Smooth muscle cell (in vitro differentiated cells): ENCODE measurements at regions not wholly inside any gene's neighbourhood (a gene's known extent, or its start where the extent isn't known, plus 50 kb on each side); places are given as distances from the start of the nearest gene placed in this dataset.

Experiments
- DNase-seq: peaks from one replicate; lab custom pipeline; 2025; ENCODE audit not compliant: unreplicated experiment; lab: John Stamatoyannopoulos, UW
- H2AFZ ChIP-seq: fragments of 200-600 bp; sonication (generic); 2 replicates; pipeline ENCODE4 v1.6.0; 2016; ENCODE audit warnings: antibody characterized with exemption, low read depth, mild to moderate bottlenecking
- H3F3A ChIP-seq: fragments of 200-600 bp; sonication (generic); 2 replicates; pipeline ENCODE4 v1.6.0; 2017; ENCODE audit warnings: antibody characterized with exemption, low read depth
- H3K27ac ChIP-seq: fragments of 200-600 bp; sonication (generic); 2 replicates; pipeline ENCODE4 v1.5.1; 2016; ENCODE audit warnings: low read depth, mild to moderate bottlenecking
- H3K27me3 ChIP-seq: fragments of 200-600 bp; sonication (generic); 2 replicates; pipeline ENCODE4 v1.6.1; 2016; ENCODE audit warnings: low read depth, mild to moderate bottlenecking
- H3K36me3 ChIP-seq: fragments of 200-600 bp; sonication (generic); 2 replicates; pipeline ENCODE4 v1.5.1; 2016; ENCODE audit warnings: low read depth
- H3K4me1 ChIP-seq: fragments of 200-600 bp; sonication (generic); 2 replicates; pipeline ENCODE4 v1.5.1; 2016; ENCODE audit warnings: low read depth
- H3K4me2 ChIP-seq: fragments of 200-600 bp; sonication (generic); 2 replicates; pipeline ENCODE4 v1.6.0; 2016; ENCODE audit warnings: mild to moderate bottlenecking
- H3K4me3 ChIP-seq: fragments of 200-600 bp; sonication (generic); 2 replicates; pipeline ENCODE4 v1.5.1; 2016; ENCODE audit warnings: mild to moderate bottlenecking
- H3K79me2 ChIP-seq: fragments of 200-600 bp; sonication (generic); 2 replicates; pipeline ENCODE4 v1.6.0; 2016; ENCODE audit warnings: low read depth, mild to moderate bottlenecking
- H3K9ac ChIP-seq: fragments of 200-600 bp; sonication (generic); 2 replicates; pipeline ENCODE4 v1.6.0; 2016; ENCODE audit warnings: low read depth
- H3K9me3 ChIP-seq: fragments of 200-600 bp; sonication (generic); replicated peaks from 2 replicates; pipeline ENCODE4 v1.5.1; 2016; ENCODE audit warnings: low read depth
- H4K20me1 ChIP-seq: fragments of 200-600 bp; sonication (generic); 2 replicates; pipeline ENCODE4 v1.6.0; 2016; ENCODE audit warnings: low read depth
- WGBS: methylation state at CpG from one replicate; pipeline ENCODE4 v1.1.7; 2016; ENCODE audit warnings: low lambda C conversion rate; 5-methylcytosine and 5-hydroxymethylcytosine counted together
- TF ChIP-seq, protein P1 (sequence below): fragments of 200-600 bp; sonication (generic); IDR thresholded peaks from 2 replicates; pipeline ENCODE4 v1.5.1; 2017; ENCODE audit warnings: borderline replicate concordance, mild to moderate bottlenecking, antibody characterized with exemption; ENCODE audit not compliant: insufficient read depth, poor library complexity, severe bottlenecking

DNA sequence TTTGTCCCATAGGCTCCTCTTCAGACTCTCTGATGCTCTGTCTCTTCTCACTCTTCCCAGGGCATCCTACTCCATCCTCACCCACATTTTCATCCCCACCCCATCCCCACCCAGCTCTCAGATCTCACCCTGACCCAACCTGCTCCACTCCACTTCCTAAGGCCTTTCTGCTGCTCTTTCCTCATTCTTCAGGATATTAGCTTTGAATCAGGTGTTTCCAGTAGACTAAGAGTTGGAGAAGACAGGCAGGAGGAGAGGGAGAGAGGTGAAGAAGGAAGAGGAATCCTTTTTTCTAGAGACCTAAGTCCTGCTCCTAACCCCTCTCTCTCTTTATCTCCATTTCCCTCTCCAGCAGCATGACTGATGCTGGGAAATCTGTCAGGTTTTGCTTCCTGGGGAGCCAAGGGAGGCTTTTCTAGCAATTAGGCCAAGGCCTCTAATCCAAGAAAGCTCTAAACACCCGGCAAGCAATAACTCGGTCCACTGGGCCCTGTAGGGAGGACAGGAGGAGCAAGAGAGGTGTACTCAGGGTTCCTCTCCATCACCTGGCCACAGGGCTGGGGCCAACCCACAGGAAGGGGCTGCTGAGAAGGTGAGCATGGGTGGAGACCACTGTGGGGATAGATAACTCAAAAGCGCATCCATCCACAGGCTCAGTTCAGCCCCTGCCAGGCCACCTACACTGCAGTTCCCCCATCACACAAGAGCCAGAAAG is 133.3 kb downstream of the TMEM132E start:
- no peaks in the 10 kb centered on the region for H3F3A ChIP-seq
- no peak for DNase-seq
- no peak overlapping the region for H3K9ac ChIP-seq
- no peak overlapping the region for H2AFZ ChIP-seq
- TF ChIP-seq, protein P1, sequence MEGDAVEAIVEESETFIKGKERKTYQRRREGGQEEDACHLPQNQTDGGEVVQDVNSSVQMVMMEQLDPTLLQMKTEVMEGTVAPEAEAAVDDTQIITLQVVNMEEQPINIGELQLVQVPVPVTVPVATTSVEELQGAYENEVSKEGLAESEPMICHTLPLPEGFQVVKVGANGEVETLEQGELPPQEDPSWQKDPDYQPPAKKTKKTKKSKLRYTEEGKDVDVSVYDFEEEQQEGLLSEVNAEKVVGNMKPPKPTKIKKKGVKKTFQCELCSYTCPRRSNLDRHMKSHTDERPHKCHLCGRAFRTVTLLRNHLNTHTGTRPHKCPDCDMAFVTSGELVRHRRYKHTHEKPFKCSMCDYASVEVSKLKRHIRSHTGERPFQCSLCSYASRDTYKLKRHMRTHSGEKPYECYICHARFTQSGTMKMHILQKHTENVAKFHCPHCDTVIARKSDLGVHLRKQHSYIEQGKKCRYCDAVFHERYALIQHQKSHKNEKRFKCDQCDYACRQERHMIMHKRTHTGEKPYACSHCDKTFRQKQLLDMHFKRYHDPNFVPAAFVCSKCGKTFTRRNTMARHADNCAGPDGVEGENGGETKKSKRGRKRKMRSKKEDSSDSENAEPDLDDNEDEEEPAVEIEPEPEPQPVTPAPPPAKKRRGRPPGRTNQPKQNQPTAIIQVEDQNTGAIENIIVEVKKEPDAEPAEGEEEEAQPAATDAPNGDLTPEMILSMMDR: no peak
- WGBS: 81% methylated on average over 3 of the region's 3 CpGs
- no peaks in the 10 kb centered on the region for H3K4me1 ChIP-seq
- no peak overlapping the region for H3K27ac ChIP-seq
- H3K79me2 ChIP-seq: no peaks in the 10 kb centered on the region
- no peaks in the 10 kb centered on the region for H3K9me3 ChIP-seq
- H3K4me2 ChIP-seq: no peak overlapping the region
- H4K20me1 ChIP-seq: no peaks in the 10 kb centered on the region
- H3K27me3 ChIP-seq: peaks cover 45% of the 10 kb centered on the region
- no peaks in the 10 kb centered on the region for H3K36me3 ChIP-seq
- H3K4me3 ChIP-seq: no peak overlapping the region

DNA sequence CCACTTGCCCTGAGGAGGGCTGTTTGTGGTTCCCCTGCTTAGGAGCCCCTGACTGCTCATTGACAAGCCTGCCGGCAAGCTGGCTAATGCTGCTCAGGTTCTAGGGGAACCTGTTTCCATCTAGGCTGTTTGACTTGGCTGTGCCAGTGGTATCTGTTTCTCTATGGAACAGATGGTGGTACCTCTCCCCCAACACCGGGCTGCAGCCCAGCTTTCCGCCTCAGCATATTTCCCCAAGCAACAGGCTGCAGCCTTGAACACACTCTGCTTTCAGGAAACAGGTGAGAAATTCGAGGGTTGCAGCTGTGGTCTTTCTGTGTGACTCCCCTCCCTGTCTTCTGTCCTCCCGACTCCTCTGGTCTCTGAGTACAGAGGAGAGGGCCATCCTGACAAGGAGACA is 132.3 kb downstream of the TMEM132E start:
- Histone ChIP-seq H3K9ac (no peak overlapping the region), H3K27ac (no peak overlapping the region), H3K27me3 (peaks cover 41% of the 10 kb centered on the region), H3K4me3 (no peak overlapping the region), H4K20me1 (no peaks in the 10 kb centered on the region), H3K36me3 (no peaks in the 10 kb centered on the region), H2AFZ (no peak overlapping the region), H3F3A (no peaks in the 10 kb centered on the region), H3K79me2 (no peaks in the 10 kb centered on the region), H3K4me1 (no peaks in the 10 kb centered on the region), H3K9me3 (no peaks in the 10 kb centered on the region), H3K4me2 (no peak overlapping the region)
- TF ChIP-seq, protein P1: no peak
- 74% methylated on average over 5 of the region's 5 CpGs for WGBS
- no peak for DNase-seq

DNA sequence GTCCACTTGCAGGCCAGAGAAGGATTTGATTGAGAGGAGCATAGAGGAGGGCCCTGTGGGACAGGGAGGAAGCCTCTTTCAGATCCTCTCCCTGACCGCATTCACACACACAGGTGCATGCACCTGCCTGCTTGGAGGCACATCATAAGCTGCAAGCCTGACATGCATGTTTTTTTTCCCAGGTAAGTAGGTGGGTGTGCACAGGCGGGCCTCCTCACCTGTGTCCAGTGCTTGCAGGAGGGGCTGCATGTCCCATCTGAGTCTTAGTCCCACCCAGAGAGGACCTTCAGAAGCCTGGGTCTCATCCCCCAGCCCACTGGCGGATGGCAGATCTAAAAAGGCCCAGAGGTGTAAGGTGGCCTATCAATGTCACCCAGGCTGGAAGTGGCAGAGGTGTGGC is 130.8 kb downstream of the TMEM132E start:
- no peaks in the 10 kb centered on the region for H3K79me2 ChIP-seq

More for the DNA sequence above, 130.8 kb downstream of the TMEM132E start:
- no peaks in the 10 kb centered on the region for H4K20me1 ChIP-seq
- DNase-seq: no peak
- H3K4me1 ChIP-seq: no peaks in the 10 kb centered on the region
- 79% methylated on average over 3 of the region's 3 CpGs for WGBS
- H3K27ac ChIP-seq: no peak overlapping the region
- no peaks in the 10 kb centered on the region for H3F3A ChIP-seq
- no peak overlapping the region for H3K9ac ChIP-seq
- no peaks in the 10 kb centered on the region for H3K36me3 ChIP-seq
- peaks cover 41% of the 10 kb centered on the region for H3K27me3 ChIP-seq
- no peak overlapping the region for H3K4me2 ChIP-seq
- H3K9me3 ChIP-seq: no peaks in the 10 kb centered on the region
- no peak overlapping the region for H3K4me3 ChIP-seq
- no peak overlapping the region for H2AFZ ChIP-seq
- TF ChIP-seq, protein P1: no peak
